HL-60 (cell line): ENCODE measurements at regions not wholly inside any gene's neighbourhood (a gene's known extent, or its start where the extent isn't known, plus 50 kb on each side); places are given as distances from the start of the nearest gene placed in this dataset.

Experiments used
- POLR2AphosphoS5 ChIP-seq: IDR thresholded peaks from 2 replicates; pipeline ENCODE4 v1.6.1; 2012; ENCODE audit warnings: low read depth
- TF ChIP-seq, protein P1 (sequence below): IDR thresholded peaks from one replicate; pipeline ENCODE4 v1.5.1; 2011; ENCODE audit warnings: low read length, control low read depth, inconsistent platforms; ENCODE audit not compliant: insufficient read depth

DNA sequence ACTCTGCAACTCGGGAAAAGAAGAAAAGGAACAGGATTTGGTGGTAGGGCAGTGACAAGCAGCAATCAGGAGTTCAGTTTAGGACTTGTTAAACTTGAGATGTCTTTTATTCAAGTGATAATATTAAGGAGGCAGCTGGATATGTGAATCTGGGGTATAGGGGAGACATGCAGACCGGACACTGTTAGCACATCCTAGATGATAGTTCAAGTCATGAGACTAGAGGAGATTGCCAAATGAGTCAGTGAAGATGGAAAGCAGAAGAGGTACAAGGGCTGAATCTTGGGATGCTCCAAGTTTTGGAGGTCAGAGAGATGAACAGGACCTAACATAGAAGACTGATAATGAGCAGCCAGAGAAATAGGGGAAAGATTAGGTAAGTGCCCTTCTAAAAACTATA lies 69.5 kb upstream of the PSME4 start:
- TF ChIP-seq, protein P1, sequence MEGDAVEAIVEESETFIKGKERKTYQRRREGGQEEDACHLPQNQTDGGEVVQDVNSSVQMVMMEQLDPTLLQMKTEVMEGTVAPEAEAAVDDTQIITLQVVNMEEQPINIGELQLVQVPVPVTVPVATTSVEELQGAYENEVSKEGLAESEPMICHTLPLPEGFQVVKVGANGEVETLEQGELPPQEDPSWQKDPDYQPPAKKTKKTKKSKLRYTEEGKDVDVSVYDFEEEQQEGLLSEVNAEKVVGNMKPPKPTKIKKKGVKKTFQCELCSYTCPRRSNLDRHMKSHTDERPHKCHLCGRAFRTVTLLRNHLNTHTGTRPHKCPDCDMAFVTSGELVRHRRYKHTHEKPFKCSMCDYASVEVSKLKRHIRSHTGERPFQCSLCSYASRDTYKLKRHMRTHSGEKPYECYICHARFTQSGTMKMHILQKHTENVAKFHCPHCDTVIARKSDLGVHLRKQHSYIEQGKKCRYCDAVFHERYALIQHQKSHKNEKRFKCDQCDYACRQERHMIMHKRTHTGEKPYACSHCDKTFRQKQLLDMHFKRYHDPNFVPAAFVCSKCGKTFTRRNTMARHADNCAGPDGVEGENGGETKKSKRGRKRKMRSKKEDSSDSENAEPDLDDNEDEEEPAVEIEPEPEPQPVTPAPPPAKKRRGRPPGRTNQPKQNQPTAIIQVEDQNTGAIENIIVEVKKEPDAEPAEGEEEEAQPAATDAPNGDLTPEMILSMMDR = no peak
- TF ChIP-seq POLR2AphosphoS5 = no peak
